ENCODE measurements at regions not wholly inside any gene's neighbourhood (a gene's known extent, or its start where the extent isn't known, plus 50 kb on each side); places are given as distances from the start of the nearest gene placed in this dataset.

DNA sequence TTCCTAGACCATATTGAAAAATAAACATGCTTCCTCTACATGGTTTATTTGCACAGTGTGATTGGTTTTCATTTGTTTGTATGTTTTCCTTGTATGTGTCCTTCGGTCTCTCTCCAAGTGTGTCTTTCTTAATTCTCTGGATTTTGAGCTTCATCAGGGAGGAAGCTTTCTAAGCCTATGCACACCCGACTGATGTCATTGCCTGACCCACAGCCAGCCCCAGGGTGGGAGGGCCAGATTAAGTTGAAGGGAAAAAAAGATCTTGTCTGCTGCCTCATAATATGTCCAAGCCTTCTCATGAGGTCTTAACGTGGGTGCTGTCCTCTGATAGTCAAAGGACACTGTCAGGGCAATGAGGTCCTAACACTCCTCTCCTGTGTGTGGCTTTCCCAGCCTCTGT is 115.2 kb downstream of the MARCHF4 start:
- TF ChIP-seq, protein P1, sequence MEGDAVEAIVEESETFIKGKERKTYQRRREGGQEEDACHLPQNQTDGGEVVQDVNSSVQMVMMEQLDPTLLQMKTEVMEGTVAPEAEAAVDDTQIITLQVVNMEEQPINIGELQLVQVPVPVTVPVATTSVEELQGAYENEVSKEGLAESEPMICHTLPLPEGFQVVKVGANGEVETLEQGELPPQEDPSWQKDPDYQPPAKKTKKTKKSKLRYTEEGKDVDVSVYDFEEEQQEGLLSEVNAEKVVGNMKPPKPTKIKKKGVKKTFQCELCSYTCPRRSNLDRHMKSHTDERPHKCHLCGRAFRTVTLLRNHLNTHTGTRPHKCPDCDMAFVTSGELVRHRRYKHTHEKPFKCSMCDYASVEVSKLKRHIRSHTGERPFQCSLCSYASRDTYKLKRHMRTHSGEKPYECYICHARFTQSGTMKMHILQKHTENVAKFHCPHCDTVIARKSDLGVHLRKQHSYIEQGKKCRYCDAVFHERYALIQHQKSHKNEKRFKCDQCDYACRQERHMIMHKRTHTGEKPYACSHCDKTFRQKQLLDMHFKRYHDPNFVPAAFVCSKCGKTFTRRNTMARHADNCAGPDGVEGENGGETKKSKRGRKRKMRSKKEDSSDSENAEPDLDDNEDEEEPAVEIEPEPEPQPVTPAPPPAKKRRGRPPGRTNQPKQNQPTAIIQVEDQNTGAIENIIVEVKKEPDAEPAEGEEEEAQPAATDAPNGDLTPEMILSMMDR (IDR thresholded peaks at IDR 0.05; ENCODE audit: insufficient read depth, low read depth, low read length) = no peak
- TF ChIP-seq EZH2 (IDR thresholded peaks at IDR 0.05; ENCODE audit: insufficient read depth, low read length) = no peak
